ENCODE measurements at regions not wholly inside any gene's neighbourhood (a gene's known extent, or its start where the extent isn't known, plus 50 kb on each side); places are given as distances from the start of the nearest gene placed in this dataset.
A peak's percentile ranks its signal among the peaks of the same experiment; 100 is the strongest.
"Not testable (repeated sequence)": the region's sequence is repeated elsewhere in the genome, so short reads cannot be mapped to it uniquely, and the experiment has no call there.

DNA sequence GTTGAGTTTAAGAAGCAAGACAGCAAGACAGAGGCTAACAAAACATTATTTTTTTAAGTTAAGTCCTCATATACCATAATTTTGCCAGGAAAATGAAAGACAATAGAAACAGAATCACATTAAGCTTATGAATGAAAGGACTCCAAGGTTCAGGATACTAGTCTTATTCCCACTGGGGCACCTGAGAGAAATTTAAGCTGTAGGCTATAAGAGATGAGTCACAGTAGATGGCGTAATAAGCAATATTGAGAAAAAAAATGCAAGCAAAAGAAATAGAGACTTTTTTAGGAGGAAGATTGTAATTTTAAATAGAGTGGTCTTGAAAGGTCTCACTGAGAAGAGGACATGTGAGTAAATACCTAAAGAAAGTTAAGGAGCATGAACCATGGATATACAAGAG lies 57.1 kb upstream of the KIF2B start:
- H3K4me3 ChIP-seq (ENCODE audit: low read length): no peak overlapping the region
- peak; percentile 36 for DNase-seq (ENCODE audit: low read depth)
- TF ChIP-seq, protein P1, sequence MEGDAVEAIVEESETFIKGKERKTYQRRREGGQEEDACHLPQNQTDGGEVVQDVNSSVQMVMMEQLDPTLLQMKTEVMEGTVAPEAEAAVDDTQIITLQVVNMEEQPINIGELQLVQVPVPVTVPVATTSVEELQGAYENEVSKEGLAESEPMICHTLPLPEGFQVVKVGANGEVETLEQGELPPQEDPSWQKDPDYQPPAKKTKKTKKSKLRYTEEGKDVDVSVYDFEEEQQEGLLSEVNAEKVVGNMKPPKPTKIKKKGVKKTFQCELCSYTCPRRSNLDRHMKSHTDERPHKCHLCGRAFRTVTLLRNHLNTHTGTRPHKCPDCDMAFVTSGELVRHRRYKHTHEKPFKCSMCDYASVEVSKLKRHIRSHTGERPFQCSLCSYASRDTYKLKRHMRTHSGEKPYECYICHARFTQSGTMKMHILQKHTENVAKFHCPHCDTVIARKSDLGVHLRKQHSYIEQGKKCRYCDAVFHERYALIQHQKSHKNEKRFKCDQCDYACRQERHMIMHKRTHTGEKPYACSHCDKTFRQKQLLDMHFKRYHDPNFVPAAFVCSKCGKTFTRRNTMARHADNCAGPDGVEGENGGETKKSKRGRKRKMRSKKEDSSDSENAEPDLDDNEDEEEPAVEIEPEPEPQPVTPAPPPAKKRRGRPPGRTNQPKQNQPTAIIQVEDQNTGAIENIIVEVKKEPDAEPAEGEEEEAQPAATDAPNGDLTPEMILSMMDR (IDR thresholded peaks at IDR 0.05; ENCODE audit: insufficient read depth, low read depth, low read length, missing control alignments): no peak

DNA sequence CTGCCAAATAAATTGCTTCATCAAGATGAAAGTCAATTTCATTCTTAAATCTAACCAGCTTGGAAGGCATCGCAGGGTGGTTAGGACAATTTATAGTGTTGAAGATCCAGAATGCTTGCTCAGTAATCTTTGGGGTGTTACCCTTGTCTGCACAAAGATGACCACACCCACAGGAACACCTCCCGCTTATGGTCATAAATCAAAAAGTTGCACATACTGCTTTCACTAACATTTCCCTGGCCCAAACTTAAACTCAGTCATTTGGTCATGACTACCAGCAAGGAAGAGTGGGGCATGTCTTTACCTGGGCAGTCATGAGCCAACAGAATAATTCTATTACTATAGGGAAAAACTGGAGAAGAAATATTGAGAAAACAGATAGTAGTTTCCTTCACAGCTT lies 57.6 kb upstream of the KIF2B start:
- no peak overlapping the region for H3K4me3 ChIP-seq (ENCODE audit: low read length)
- TF ChIP-seq, protein P1 (IDR thresholded peaks at IDR 0.05; ENCODE audit: insufficient read depth, low read depth, low read length, missing control alignments): no peak
- DNase-seq (ENCODE audit: low read depth): no peak

DNA sequence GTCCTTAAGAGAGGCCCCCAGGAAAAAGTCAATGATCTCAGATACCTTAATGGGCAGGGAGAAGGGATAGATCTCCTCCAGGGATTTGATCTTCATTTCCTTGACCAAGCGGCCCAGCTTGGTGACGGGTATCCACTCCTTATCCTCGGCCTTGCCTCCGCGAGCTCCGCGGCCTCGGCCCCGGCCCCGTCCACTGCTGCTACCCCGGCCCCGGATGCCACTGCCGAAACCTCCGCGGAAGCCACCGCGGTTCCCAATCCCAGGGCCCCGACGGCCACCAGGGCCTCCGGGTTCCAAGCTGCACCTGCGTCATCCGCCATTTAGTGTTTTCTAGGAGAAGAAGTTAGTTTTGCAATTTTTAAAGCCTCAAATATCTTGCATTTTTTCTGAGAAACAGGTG lies 65.2 kb upstream of the KIF2B start:
- no peak overlapping the region for H3K4me3 ChIP-seq (ENCODE audit: low read length)
- TF ChIP-seq, protein P1 (IDR thresholded peaks at IDR 0.05; ENCODE audit: insufficient read depth, low read depth, low read length, missing control alignments): no peak
- no peak for DNase-seq (ENCODE audit: low read depth)

DNA sequence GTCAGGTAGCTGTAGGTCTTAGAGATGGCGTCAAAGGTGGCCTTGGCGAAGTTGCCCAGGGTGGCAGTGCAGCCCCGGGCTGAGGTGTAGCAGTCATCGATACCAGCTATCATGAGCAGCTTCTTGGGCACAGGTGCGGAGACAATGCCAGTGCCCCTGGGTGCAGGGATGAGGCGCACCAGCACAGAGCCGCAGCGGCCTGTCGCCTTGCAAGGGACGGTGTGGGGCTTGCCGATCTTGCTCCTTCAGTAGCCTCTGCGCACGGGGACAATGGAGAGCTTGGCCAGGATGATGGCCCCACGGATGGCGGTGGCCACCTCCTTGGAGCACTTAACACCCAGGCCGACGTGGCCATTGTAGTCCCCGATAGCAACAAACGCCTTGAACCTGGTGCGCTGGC lies 65.6 kb upstream of the KIF2B start:
- not testable (repeated sequence) for H3K4me3 ChIP-seq (ENCODE audit: low read length); DNase-seq (ENCODE audit: low read depth)

DNA sequence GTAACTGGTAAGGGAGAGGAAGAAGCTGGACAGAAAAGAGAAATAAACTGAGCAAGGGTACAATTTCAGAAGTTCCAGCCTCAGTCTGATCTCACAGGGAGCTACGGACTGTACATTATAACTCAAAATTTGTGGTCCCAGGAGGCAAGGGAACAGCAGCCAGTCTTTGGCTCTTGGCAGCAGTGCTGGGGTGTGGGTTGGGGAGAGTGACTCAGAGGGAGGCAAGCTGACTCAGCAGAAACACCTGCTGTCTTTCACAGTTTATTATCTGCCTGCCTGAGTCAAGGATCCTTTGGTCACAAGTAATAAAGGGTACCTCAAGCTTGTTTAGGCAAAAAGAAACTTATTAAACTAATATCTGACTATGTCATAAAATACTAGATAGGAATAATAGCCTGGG lies 73.5 kb upstream of the KIF2B start:
- no peak overlapping the region for H3K4me3 ChIP-seq (ENCODE audit: low read length)
- TF ChIP-seq, protein P1 (IDR thresholded peaks at IDR 0.05; ENCODE audit: insufficient read depth, low read depth, low read length, missing control alignments): no peak
- DNase-seq (ENCODE audit: low read depth): peak; percentile 61

DNA sequence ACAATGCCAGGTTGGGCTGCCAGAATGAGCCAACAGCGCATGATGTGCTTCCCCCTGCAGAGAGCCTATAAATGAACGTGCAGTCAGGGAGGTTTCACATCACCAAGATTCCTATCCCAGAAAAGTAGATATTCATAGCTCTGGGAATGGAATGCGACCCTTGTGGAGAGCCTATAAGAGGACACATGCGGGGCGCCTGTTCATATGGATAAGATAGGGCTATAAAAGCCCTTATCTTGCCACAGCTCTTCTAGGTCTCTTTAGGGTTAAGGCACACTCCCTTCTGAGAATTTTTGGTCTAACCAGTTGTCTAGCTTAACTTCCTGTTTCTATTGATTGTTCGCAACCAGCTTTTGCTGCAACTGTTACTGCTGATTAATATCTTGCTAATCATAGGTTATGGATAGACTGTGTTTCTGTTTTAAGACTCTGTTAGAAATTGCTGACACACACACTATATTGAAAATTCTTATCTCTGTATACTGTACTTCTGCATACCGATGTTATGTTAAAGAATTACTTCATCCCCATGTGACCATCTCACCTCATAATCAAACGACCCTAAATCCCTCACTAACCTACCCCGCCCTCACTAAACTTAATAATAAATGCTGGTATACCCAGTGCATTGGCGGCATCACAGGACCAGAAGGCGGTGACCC lies 74.4 kb upstream of the KIF2B start:
- DNase-seq (ENCODE audit: low read depth); H3K4me3 ChIP-seq (ENCODE audit: low read length): not testable (repeated sequence)

DNA sequence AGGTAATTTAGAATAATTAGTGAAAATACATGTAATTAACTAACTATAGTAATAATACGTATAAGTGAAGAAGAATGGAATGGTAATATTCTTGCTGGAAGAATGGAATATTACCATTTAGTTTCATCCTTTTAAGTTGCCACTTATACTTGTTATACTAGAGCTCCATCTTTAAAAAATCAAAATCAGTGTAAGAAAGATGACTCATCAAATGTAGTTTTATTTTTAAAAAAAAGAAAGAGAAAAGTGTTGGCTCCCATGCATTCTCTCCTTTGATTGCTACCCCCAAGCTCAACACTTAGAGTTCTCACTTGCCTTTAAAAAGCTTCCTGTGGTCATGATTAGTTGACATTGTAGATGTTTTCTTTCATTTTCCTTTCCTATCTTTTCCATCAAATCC lies 82.4 kb upstream of the KIF2B start:
- DNase-seq (ENCODE audit: low read depth): no peak
- no peak overlapping the region for H3K4me3 ChIP-seq (ENCODE audit: low read length)
- TF ChIP-seq, protein P1 (IDR thresholded peaks at IDR 0.05; ENCODE audit: insufficient read depth, low read depth, low read length, missing control alignments): no peak

DNA sequence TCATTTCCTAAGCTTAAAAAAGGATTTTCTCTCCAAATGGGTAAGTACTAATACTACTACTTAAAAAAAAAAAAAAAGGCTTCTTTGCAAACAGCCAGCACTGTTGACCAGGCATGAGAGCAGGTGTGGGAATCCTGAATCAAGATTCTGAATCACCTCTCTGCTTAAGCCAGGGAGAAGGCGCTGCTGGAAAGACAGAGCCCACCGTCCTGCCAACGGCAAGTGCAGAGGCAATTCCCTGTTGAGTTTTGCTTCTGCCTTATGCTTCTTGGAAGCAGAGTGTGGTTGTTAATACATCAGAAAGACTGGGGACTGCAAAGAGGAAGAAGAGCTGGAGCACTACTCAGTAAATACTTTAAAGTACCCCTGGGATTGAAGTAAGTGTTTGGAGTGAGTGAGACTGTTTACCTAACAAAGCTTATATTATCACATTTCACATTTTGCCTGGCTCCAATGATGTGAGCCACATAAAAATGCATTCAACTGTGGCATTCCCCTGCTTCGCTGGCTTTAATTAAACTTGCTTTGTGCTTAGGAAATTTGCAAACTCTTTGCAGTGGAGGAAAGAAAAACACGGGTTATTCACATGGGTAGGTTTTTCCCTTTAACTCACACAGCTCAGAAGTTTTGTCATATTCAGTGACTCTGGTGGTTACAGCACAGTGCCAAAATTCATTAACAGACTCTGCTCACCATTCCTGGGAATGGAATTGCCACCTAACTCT lies 86.0 kb upstream of the KIF2B start:
- no peak overlapping the region for H3K4me3 ChIP-seq (ENCODE audit: low read length)
- DNase-seq (ENCODE audit: low read depth): no peak
- TF ChIP-seq, protein P1 (IDR thresholded peaks at IDR 0.05; ENCODE audit: insufficient read depth, low read depth, low read length, missing control alignments): no peak

Data from epithelial cell of esophagus (primary cell).